ENCODE measurements at regions not wholly inside any gene's neighbourhood (a gene's known extent, or its start where the extent isn't known, plus 50 kb on each side); places are given as distances from the start of the nearest gene placed in this dataset.

DNA sequence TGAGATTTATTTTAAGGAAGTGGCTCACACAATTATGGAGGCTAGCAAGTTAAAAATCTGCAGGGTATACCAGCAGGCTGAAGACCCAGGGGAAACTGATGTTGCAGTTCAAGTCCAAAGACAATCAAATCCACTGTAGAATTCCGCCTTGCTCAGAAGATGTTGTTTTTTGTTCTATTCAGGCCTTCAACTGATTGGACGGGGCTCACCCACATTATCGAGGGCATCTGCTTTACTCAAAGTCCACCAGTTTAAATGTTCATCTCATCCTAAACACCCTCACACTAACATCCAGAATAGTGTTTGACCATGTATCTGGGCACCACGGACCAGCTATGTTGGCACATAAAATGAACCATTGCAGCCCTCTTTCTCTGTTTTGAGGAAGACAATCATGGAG is 211.2 kb upstream of the GPR26 start:
- no peak for DNase-seq (ENCODE audit: low read depth)

DNA sequence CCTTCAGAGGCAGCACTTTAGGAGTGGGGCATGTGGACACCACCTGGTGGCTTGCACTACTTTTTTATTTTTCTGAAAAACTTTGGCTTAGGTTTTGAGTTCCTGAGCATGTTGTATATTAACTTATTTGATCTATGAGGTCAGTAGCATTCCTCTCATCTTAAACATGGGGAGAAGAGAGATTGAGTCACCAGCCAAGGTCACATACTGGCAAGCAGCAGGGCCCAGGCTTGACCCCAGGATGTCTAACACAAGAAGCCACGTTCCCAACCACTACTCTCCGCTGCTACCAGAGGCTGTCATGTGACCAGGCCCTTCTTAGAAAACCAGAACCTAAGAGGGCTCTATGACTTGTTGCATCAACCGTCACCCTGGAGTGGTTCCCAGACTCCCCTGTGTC is 210.3 kb upstream of the GPR26 start:
- no peak for DNase-seq (ENCODE audit: low read depth)

DNA sequence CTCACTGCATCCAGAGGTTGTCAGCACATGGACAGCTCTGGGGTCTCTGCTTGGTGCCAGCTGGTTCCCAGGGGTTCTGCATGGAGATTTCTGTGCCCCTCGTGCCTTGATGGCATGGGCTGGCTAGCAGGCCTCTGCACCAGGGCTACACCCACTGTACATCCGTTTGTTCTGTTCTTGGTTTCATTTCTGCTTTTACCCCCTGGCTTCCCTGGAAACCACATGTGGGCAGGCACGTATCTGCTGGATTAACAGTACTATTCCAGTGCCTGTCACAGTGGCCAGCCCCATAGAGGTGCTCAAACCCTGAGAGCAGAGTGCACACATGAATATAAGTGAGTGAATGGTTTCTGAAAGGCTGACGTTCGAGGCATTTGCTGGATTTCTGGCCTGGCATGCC is 207.2 kb upstream of the GPR26 start:
- DNase-seq (ENCODE audit: low read depth), result no peak

DNA sequence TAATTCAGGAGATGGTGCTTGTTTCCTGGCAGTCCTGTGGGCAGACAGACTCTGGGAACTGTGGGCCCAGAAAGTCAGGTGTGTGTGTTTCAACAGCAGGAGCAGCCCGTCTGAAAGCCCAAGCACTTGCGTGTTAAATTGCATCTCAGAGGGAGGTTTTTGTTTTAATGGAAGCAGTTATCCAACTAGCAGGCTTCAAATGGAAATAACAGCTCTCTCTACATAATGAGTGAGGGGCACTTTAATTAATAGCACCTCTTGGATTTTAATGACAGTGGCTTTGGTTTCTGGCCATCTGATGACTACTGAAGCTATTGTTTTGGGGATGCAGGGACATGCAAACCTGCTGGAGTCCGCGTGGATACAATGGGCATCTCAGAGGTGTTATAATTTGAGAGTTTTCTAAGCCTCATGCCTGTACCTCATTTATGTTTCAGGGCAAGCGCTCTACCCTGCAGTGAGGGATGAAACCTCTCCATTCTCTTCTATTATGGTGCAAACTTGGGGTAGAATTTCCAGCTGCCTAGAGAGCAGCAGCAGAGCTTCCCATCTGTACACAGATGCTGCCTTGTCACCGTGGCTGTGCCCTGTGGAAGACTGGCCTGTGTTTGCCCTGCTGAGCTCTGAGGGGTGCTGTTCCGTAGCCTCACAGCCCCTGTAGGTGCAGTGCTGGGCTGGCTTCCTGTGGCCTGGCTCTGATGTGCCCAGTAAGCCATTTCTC is 206.6 kb upstream of the GPR26 start:
- no peak for DNase-seq (ENCODE audit: low read depth)

DNA sequence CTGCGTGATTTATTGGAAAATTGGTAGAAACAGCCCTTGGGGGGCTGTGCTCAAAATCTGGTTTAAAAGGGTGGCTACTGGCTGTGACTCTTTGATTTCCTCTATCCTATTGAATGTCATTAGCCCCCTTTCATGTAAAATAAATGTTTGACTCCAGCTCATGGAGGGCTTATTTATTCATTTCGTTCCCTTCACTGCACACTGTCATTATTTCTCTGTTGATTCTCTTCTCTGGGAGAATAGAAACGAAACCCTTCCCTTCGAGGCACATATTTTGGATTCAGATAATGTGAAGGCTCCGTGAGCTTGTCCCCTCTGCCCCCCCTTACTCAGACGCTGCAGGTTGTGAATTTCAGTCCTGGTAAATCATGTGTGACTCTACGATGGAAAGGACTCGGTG is 203.9 kb upstream of the GPR26 start:
- DNase-seq (ENCODE audit: low read depth), result no peak

DNA sequence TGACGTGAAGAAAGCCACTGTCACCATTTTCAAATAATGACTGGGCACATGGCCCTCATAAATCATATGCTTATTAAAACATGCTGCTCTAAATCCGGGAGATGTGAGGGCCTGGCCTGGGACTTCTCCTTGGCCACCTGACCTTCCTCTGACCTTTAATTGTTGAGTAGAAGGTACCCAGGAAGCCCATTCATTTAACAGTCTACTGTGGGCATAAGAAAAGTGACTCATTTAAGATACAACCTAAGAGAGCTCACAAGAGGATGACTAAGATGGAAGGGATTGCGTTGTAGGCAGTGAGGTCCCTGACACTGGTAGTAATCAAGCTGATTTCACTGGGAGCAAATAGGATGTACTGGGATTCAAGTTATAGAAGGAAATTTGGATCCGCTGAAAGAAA is 203.4 kb upstream of the GPR26 start:
- DNase-seq (ENCODE audit: low read depth), result no peak

DNA sequence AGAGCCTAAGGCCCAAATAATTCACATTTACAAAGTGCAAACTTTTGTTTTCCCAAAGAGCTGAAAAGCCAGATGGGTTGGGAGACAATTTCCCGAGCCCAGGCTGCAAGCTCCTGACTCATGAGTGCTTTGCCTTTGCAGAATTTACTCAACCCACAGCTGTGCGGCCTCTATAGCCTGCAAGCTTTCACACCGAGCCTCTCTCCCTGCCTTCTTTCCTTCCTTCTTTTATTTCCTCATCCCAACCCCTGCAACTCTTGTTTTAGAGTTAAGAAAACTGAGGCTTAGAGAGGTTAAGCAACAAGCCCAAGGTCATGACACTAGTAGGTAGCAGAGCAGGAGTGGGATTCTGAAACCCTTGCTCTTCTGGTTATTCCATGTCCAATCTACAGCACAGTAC is 203.0 kb upstream of the GPR26 start:
- DNase-seq (ENCODE audit: low read depth), result no peak

DNA sequence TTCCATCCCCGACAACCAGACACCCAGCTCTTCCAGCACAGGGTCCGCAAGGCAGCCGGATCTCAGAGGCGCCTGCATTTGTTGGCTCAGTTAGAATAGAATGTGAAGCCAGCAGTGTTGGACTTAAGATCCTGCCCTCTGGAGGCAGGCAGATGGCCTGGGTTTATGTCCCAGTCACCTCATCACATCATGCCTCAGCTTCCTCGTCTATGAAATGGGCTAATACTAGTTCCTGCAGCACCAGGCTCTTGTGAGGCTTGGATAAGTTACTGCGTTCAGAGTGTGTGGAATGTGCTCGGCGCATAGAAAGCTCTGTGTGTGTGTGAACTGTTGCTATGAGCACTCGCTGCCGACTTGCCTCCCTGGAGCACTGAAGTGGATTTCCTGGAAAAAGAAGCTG is 202.5 kb upstream of the GPR26 start:
- no peak for DNase-seq (ENCODE audit: low read depth)

DNA sequence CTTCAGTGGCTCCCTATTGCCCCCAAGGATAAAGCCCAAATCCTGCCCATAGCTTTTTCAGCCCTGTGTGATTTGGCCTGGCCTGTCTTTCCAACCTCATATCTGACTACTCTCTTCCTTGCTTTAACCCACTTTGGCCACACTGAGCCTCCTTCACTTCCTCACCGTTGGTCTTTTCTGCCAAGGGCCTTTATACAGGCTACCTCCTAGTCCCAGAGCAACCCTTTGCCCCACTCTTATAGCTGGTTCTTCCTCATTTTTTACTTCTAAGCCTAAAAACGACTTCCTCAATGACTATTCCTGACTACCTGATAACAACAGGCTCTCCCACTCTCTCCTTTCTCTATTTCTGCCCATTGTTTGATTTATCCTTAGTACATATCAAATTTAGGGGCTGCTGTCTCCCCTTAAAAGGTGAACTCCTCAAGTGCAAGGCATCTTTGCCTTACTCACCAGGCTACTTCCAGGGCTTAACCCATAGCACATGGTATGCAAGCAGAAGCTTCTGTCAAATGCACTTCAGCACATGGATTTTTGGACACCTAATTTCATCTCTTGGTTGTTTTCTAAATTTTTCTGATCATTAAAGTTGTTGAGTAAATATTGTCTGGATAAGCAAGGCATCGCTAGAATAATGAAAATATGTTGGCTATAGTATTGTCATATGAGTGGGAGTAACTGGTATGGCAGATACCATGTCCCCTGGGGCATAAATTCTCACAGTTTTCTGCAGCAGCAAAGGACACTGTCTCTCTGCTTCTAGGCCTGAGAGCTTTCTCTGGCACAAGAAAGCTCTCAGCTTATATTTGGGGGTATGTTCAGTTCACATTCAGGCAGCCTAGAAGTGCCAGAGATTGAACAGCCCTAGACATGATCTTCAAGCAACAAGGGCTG is 201.5 kb upstream of the GPR26 start:
- no peak for DNase-seq (ENCODE audit: low read depth)

DNA sequence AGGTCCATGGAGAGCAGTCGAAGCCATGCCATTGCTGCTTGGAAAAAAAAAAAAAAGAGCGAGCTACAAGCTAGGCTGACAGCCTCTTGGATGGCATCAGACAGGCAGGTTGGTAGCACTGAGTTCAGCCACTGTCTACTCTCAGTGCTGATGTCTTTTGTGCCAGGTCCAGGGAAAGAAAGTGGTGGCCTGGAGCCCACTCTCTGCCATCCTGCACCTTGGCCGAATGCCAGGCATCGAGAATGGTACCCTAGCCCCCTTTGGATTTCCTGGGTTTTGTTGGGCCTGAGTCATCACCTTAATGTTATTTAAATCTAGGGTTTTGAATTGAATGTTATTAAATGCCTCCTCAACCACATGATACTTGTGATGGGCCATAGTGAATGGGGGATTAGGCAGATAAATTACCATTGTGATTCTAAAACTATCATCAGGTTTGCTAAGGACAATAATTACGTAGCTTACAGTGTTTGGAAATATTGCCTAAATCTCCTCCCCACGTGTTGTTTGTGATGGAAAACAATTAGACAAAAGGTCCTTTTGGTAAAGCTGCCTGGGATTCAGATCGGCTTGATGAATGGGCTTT is 195.7 kb upstream of the GPR26 start:
- no peak for DNase-seq (ENCODE audit: low read depth)

DNA sequence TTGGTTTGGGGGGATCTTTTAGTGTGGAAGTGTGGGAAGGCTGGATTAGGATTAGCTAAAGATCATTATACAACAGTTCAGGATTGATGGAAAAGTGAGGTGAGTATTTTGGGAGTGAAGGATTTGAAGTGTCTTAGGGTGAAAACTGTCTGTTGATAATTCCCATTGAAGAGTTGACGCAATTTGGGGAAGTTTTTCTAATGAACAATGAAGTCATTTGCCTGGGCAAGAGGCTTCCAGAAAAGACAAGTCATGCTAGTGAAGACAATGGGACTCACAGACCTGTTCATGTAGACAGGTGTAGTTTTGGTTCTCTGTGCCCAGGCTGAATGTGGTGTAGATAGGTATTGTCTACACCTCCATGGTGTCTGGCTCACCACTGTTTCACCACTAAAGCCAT is 194.3 kb upstream of the GPR26 start:
- no peak for DNase-seq (ENCODE audit: low read depth)

DNA sequence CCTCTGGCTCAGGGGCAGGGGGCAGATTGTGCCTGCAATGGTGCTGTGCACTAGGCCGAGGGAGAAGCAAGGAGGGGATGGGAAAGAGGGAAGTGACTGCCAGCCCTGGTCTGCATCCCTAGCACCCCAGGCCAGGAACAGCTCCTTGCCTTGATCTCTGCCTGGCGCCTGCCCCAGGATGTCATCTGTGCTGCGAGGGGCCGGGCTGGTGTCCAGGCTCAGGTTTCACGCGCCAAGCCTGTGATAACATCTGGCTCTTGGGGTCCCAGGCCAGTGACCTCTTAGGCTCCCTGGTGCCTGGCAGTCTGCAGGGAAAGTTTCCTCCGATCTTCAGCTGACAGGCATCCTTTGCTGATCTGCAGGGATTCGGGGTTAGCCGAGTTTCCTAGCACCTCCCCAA is 193.5 kb upstream of the GPR26 start:
- DNase-seq (ENCODE audit: low read depth), result no peak

DNA sequence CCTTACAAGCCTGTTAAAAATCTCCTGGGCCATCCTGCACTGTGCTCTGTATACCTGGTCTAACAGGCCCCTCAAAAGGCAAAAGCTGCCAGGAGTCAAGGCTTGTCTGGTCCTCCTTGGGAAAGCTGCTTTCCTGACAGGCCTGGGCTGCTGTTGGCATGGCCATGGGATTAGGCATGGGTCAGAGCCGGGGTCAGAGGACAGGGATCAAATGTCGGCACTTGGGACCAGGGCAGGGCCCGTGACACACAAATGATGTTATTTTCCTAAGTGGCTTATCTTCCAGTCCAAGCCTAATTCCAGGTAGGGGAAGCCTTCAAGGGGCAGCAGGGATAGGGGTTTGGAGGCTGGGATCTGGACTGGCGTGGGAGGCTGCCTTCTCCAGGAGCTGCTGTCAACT is 191.5 kb upstream of the GPR26 start:
- DNase-seq (ENCODE audit: low read depth), result no peak

DNA sequence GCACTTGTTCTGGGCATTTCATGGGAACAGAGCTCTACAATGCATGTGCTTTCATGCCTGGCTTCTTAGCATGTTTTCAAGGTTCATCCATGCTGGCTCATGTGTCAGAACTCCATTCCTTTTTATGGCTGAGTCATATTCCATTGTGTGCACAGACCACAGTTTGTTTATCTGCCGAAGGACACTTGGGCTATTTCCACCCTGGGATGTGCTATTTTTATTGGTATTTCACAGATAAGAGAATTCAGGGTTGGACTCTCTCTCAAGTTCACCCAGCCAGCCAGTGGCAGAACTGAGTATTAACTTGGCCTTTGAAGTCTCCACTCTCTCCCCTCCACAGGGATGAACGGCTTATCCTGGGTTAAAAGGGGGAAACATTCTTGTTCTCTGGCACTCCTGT is 190.7 kb upstream of the GPR26 start:
- DNase-seq (ENCODE audit: low read depth), result no peak

DNA sequence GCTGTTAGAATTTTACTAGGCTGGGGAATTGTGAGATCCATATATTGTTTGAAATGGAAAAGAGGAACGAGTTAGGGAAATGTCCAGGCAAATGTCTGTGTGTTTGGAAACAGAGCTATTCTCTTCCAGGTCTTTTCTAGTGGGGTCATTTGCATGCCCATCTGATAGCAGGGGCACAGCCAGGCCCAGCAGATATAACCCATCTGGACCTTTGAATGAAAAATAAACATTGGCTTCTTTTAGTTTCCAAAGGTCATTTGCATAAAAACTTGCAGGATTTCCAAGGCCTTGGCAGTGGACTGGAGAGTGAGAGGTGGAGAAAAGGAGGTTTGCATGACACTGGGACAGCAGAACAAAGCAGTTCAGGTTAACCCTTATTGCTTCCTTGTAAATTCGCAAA is 188.0 kb upstream of the GPR26 start:
- no peak for DNase-seq (ENCODE audit: low read depth)

DNA sequence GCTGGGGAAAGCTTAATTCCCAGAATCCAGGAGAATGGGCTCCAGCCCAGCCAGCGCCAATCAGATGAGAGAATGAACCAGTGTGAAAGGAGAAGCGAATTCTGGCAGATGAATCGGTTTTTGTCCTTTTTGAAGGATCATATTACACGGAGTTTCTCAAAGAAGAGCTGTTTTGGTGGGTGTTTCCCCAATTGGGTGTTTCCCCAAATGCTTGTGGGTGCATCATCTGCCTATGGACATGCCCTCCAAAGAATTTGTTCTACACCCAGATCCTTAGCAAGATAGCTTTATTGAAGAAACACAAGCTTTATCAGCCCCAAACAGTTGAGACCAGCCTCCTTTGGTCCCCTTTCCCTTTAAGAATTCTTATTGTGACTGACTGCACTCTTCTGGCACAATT is 186.5 kb upstream of the GPR26 start:
- no peak for DNase-seq (ENCODE audit: low read depth)

DNA sequence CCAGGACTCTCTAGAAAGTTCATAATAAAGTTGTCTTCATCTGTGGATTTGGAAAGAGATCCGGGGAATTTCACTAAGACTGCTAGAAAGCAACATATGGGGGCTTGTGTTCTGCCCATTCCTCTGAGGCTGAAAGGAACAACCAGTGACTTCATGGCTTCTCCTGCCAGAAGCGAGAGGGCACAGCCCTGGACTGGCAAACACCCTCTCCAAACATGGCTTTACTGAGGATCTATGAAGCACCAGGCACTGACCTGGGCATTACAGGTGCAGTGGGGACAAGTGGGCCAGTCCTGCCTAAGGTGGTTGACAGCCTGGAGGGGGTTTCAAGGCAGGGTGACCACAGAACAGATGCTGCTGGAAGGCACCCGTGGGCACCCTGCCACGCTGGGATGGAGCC is 185.8 kb upstream of the GPR26 start:
- no peak for DNase-seq (ENCODE audit: low read depth)

DNA sequence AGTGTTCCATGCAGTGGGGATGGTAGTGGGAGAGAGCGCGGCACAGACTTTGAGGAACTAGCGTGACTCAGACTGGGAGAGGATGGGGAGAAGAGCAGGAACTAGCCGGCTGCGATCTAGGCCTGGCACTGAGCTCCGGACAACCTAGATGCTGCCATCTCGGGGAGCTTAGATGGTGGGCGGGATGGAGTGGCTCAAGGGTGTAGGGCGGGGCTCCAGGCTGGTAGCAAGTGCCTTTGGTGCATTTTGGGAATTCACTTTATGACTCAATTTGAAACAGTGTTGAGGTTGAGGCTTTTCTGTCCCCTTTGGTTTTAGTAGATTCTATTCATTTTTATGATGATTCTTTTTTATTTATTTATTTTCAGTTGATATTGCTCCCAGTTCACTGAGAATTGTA is 185.3 kb upstream of the GPR26 start:
- DNase-seq (ENCODE audit: low read depth), result no peak

DNA sequence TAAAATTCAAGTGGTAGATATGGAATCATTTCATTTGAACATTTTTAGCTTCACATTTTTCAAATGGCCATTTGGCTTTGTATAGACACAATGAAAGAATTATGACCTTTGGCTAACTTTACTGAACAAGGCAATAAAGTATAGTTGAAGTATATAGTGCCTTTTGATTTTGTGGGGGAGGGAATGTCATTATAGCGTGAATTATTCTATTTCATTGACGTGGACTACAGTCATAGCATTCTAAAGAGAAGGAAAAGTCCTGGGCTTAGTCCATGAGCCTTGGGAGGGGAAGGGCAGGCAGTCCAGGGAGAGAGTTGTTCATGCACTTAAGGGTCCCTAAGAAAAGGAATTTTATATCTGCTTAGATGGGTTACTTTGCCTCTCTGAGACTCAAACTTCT is 181.4 kb upstream of the GPR26 start:
- DNase-seq (ENCODE audit: low read depth), result no peak

DNA sequence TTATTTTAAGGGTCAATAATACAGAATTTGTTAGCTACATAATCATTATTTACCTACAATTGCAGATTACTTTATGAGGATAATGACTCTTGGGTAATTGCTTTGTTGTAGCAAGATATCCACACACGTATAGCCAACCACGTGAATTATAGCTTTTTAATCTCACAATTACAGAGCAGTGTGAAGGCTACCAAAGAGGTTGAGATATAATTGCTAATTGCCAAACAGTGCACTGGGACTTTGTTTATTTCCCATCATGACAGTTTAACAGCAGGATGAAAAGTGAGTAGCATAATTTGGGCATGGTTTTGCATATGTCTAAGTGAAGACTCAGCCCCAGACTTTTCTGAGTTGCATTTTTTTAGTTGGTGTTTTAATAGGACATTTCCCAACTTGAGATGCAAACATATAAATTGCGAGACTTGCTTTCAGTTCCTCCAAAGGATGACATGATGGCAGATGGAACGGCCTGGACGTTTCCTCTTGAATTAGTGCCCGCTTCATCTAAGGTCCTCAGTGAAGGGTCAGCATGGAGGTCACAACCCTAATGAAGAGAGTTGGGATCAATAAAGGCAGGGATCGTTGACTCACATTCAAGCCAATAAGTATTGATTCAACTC is 180.7 kb upstream of the GPR26 start:
- no peak for DNase-seq (ENCODE audit: low read depth)

DNA sequence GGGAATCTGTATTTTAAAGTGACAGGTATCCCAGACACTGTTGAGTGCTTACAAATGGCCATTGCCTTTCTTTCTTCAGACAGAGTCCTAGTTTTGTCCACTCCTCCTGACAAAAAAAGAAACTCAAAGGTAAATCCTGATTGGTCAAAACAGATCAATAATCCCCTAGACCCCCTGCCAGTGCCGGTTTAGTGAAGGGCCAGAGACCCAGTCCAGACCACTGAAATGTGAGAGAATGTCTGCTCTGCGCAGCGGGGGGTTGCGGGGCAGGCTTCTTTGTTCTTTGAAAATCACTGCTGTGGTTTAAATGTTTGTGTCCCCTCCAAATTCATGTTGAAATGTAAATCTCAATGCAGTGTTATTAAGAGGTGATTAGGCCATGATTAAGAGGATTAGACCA is 177.7 kb upstream of the GPR26 start:
- DNase-seq (ENCODE audit: low read depth), result no peak

DNA sequence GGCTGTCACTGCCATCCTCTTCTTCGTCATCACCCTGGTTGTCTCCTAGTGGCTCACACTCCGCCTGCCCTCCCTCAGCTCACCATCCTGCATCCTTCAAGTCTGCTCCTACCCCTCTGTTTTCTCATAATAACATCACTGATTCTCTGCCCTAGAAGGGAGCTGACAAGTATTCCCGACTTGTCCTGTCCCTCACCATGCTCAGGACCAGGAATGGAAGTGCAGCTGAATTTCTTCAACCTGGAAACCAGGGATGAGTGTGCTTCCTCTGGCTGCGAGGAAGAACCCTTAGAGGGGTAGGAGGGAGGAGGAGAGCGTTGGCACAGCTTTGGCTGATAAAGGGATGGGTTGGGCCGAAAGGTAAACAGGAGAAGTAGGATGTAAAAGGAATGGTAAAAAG is 174.8 kb upstream of the GPR26 start:
- no peak for DNase-seq (ENCODE audit: low read depth)

DNA sequence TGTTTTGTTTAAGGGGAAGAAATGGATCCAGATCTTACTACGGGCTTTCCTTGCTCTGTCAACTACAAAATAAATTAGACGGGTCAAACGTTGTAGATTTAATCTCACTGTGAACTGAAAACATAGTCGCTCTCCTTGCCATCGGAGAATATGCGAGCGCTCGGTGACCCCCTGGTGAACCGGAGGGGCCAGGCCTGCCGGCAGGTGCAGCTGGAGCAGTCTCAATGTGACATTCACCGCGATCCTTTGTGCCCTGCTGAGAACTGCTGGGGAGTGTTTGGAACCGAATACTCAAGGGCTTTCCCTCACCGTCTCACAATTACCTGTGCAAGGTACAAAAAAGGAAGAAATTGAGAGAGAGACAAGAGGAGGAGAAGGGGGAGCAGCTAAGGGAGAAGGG is 174.1 kb upstream of the GPR26 start:
- DNase-seq (ENCODE audit: low read depth), result no peak
